Inflammatory macrophage treated with lipopolysaccharide for 1 hour (primary cell): ENCODE measurements at regions not wholly inside any gene's neighbourhood (a gene's known extent, or its start where the extent isn't known, plus 50 kb on each side); places are given as distances from the start of the nearest gene placed in this dataset.
A peak's percentile ranks its signal among the peaks of the same experiment; 100 is the strongest.

ENCODE experiments used
- DNase-seq, 2 donors: peaks; one replicate each; pipeline ENCODE4 v3.0.0-alpha.2; 2020 to 2022

GRCh38 chr2:8538931-8539621 is 142.8 kb upstream of the ID2 start:
- DNase-seq, result no peak

- DNase-seq, result peak; percentile 77 to 90
These were observed 141.9 kb upstream of the ID2 start for GRCh38 chr2:8539743-8540551.

GRCh38 chr2:8540552-8541055 is 141.3 kb upstream of the ID2 start:
- no peak for DNase-seq

GRCh38 chr2:8541223-8541622 is 140.6 kb upstream of the ID2 start:
- no peak for DNase-seq

- no peak for DNase-seq
These were observed 140.2 kb upstream of the ID2 start for GRCh38 chr2:8541636-8542035.

GRCh38 chr2:8542381-8543059 is 139.3 kb upstream of the ID2 start:
- no peak for DNase-seq

GRCh38 chr2:8543060-8543382 is 138.8 kb upstream of the ID2 start:
- DNase-seq, result peak in 1 of 2 donors; percentile 87

GRCh38 chr2:8543383-8544170 is 138.3 kb upstream of the ID2 start:
- peak; percentile 89 to 94 for DNase-seq

GRCh38 chr2:8544171-8544785 is 137.6 kb upstream of the ID2 start:
- DNase-seq, result no peak

GRCh38 chr2:8544786-8545694 is 136.8 kb upstream of the ID2 start:
- peak; percentile 87 to 97 for DNase-seq

- DNase-seq, result no peak
These were observed 135.9 kb upstream of the ID2 start for GRCh38 chr2:8545695-8546611.

GRCh38 chr2:8546612-8547283 is 135.1 kb upstream of the ID2 start:
- DNase-seq, result peak; percentile 70 to 83

- DNase-seq, result no peak
These were observed 134.4 kb upstream of the ID2 start for GRCh38 chr2:8547284-8548064.

- no peak for DNase-seq
These were observed 133.7 kb upstream of the ID2 start for GRCh38 chr2:8548065-8548618.

GRCh38 chr2:8548619-8549150 is 133.2 kb upstream of the ID2 start:
- DNase-seq, result no peak

- DNase-seq, result no peak
These were observed 132.5 kb upstream of the ID2 start for GRCh38 chr2:8549273-8549922.

- no peak for DNase-seq
These were observed 131.9 kb upstream of the ID2 start for GRCh38 chr2:8549942-8550341.

GRCh38 chr2:8550481-8550880 is 131.4 kb upstream of the ID2 start:
- DNase-seq, result no peak
